ENCODE measurements at regions not wholly inside any gene's neighbourhood (a gene's known extent, or its start where the extent isn't known, plus 50 kb on each side); places are given as distances from the start of the nearest gene placed in this dataset.

- no peak for TF ChIP-seq ZNF549 (CRISPR knock-in tag; IDR thresholded peaks at IDR 0.05)
- TF ChIP-seq KLF16 (CRISPR knock-in tag; IDR thresholded peaks at IDR 0.05), result no peak
- TF ChIP-seq BRF2 (CRISPR knock-in tag; IDR thresholded peaks at IDR 0.05), result no peak
Observed at GRCh38 chr9:31137176-31138160, 1247.0 kb upstream of the ACO1 start.
